NCI-H2171 (cell line): ENCODE measurements at regions not wholly inside any gene's neighbourhood (a gene's known extent, or its start where the extent isn't known, plus 50 kb on each side); places are given as distances from the start of the nearest gene placed in this dataset.

Experiments
- DNase-seq: peaks from one replicate; lab custom pipeline; 2025; lab: John Stamatoyannopoulos, UW

DNA sequence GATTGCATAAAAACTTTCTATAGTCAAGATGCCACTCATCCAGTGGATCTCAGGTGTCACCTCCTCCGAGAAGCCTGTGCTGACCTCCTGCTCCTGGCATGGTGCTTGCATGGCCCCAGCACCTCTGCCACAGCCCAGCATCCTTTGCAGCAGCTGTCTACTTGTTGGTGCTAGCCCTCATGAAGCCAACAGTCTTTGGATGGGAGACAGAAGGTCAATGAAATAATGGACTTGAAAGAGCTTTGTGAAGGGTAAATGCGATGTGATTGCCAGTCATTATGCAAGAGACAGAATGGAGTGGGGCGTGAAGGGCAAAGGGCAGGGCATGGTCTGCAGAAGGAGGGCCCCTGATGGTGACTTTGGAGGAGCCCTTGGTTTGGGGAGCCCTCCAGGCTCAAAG lies 63.0 kb upstream of the CLMN start:
- DNase-seq, result no peak

DNA sequence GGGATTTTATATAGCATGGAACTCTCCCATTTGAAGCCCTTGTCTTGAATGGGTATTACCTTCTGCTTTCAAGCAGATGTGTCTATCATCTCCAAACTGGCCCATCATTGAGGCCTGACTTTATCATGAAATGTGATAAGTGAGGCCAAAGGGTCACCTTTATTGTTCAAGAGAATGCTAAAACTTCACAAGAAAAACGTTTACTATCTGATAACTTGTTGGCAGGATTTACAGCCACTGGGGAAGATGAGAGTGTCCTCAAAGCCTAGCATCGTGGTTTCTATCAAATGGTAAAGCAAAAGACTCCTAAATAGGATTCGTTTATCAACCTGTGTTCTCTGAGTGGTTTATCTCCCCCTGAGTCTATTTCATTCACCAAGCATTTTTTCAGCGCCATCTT lies 62.0 kb upstream of the CLMN start:
- no peak for DNase-seq

DNA sequence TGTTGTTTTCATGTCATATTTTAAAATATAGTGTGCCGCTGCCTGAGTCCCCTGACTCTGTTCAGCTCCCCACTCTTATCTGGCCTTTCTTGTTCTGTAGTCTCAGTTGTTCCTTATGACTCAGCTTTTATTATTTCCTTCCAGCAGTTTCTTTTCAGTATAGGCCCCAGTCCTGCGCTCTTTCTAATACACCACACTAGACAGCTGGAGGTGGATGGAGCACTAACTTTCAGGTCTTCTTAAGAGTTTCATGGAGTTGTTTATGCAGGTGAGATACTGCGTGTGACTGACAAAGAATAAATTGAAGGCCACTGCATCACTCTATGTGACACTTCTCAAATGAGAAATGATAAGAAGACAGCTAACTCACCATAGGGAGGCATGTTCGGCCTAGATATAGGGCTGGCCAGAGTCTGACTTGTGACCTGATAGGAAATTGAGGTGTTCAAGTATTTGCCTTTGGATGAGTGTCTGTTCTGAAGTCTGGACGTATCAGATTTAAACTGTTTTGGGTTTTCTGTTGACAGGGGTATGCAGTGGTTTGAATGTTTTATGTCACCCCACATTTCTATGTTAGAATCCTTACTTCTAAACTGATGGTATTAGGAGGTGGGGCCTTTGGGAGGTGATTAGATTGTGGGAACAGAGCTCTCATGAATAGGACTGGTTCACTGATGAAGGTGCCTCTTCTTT lies 60.8 kb upstream of the CLMN start:
- no peak for DNase-seq

DNA sequence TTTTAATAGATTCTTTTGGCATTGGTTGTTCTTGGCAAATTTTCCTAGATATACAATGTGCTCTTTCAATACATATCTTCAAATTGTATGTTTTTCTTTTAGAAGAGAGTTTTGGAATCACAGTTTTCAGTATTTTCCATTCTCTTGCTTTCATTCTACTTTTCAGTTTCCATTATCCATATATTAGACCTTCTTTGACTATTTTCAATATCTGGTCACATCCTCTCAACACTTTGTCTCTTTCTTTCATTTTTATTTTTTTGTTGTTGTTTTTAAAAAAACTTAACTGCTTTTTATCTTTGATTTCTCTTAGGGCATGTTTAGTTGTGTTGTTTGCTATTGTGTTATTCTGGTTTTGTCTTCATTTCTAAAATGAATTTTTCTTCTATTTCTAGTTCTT lies 59.9 kb upstream of the CLMN start:
- DNase-seq, result no peak

DNA sequence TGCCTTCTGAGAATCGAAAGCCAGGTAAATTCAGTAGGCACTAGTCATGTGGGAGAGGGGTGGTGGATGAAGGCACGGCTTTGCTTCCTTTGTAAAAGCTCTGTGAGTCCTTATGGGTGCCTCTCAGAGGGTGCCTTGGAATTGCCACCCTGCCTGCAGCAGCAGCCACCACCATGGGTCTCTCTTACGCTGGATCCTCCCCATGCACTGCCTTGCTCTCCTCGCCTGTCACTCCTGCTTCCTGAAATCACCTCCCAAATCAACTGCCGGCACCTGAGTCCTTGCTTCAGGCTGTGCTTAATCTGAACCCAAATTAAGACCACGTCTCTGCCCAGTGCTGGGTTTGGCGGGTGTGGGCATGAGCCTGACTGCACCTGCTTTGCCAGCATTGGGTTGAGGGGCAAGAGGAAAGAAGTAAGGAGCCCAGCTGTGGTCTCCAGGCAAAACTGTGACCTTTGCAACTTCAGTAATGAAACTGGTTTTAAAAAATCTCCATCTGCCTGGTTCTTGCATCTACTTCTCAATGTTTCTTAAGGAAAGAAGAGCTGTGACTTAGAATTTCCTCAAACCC lies 55.9 kb upstream of the CLMN start:
- no peak for DNase-seq

DNA sequence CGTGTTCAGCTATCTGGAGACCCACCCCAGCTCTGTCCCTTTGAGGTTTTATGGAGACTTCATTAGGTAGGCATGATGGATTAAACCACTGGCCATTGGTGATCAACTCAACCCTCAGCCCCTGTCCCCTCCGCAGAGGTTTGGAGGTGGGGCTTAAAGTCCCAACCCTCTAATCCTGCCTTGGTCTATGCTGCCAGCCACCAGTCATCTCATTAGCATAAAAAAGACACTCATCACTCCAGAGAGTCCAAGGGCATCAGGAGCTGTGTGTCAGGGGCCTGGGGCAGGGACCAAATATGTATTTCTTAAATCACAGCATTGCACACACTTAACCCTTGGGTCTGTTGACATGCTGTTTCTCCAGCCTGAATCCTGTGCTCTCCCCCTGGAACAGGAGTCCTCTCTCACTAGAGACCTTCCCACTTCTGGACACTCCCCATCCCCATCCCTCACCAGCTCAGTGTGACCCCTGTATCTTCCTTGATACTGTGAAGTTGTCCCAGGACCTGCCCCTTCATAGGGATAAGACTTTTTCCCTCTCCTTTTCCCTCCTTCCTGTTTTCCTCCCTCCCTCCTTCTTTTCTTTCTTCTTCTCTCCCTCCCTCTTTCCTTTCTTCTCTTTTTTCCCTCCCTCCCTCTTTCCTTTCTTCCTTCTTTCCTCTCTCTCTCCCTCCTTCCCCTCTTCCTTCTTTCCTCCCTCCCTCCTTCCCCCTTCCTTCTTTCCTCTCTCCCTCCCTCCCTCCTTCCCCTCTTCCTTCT lies 54.7 kb upstream of the CLMN start:
- no peak for DNase-seq

DNA sequence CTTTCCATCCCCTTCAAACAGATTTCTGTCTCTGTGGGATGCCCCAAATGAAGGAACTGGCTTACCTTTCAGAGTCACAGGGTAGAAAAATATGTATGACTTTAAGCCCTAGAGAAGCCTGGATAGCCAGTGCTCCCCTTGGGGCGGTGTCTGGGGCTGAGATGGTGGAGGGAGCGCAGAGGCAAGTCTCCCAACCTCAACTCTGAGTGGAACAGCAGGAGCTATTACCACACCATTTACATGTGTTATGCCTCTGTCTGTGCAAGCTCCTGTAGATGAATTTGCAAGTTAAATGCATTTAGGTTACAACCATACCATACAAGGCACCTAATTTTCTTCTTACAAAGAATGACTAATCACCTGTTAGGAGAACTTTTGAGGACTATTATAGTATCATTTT lies 50.4 kb upstream of the CLMN start:
- no peak for DNase-seq
